Transverse colon (tissue), 4 donors: ENCODE measurements at regions not wholly inside any gene's neighbourhood (a gene's known extent, or its start where the extent isn't known, plus 50 kb on each side); places are given as distances from the start of the nearest gene placed in this dataset.

Source experiments
- DNase-seq: peaks from one replicate; pipeline ENCODE4 v3.0.0-alpha.2; 2019
- H3K27ac ChIP-seq, 4 donors: fragments of 200-600 bp; sonication (generic); 2 replicates each; pipeline ENCODE4 v1.5.1; 2016 to 2018; ENCODE audit warnings: inconsistent platforms in 4 of 4
- H3K27me3 ChIP-seq: fragments of 200-600 bp; sonication (generic); 2 replicates; pipeline ENCODE4 v1.5.1; 2017; ENCODE audit warnings: inconsistent platforms
- H3K36me3 ChIP-seq, 4 donors: fragments of 200-600 bp; sonication (generic); 2 replicates each; pipeline ENCODE4 v1.5.1; 2017 to 2019; ENCODE audit warnings: inconsistent platforms in 4 of 4
- H3K4me1 ChIP-seq, 4 donors: fragments of 200-600 bp; sonication (generic); 2 replicates each; pipeline ENCODE4 v1.5.1; 2017 to 2020; ENCODE audit warnings: inconsistent platforms in 4 of 4
- H3K4me3 ChIP-seq, 4 donors: fragments of 200-600 bp; sonication (generic); 1 replicate in 1 of 4; 2 replicates in 3 of 4; pipeline versions ENCODE4 v1.5.1 to v1.6.1; 2017 to 2019; ENCODE audit warnings: inconsistent platforms in 4 of 4
- H3K9me3 ChIP-seq, 2 donors: fragments of 200-600 bp; sonication (generic); 2 replicates each; pipeline ENCODE4 v1.5.1; 2017 to 2019; ENCODE audit warnings: inconsistent platforms in 2 of 2
- EP300 ChIP-seq: sonication (generic); formaldehyde crosslinking; IDR thresholded peaks from one replicate; pipeline ENCODE4 v1.6.1; 2017; ENCODE audit warnings: antibody characterized with exemption, low read depth
- POLR2A ChIP-seq: fragments of 450-650 bp; IDR thresholded peaks from one replicate; pipeline ENCODE4 v1.6.1; 2016; ENCODE audit warnings: antibody characterized with exemption, mild to moderate bottlenecking, moderate library complexity
- POLR2AphosphoS5 ChIP-seq, 3 donors: sonication (generic); formaldehyde crosslinking; IDR thresholded peaks; one replicate each; pipeline ENCODE4 v1.6.1; 2016; ENCODE audit warnings: antibody characterized with exemption in 3 of 3
- WGBS, 2 donors: methylation state at CpG; one replicate each; pipeline ENCODE4 v1.1.5; 2018; ENCODE audit warnings: low coverage in 1 of 2; 5-methylcytosine and 5-hydroxymethylcytosine counted together
- in situ Hi-C, 4 donors: fragments of 200-750 bp; cut with MboI; loops; one replicate each; pipeline versions ENCODE4 v1.15.0 to v1.15.1; 2017; ENCODE audit warnings: low sequenced_read_pairs in 3 of 4, low pct_ligation_motif_present in 1 of 4, low pct_unique_long_range_greater_than_20kb in 1 of 4
- intact Hi-C: fragments of 100-400 bp; cut with DNase I; formaldehyde crosslinking; loops from one replicate; pipeline ENCODE4 v1.15.1; 2023; ENCODE audit warnings: low total_unique reads
- TF ChIP-seq, protein P1 (sequence below), 5 experiments: fragments of 200-600 bp in 3 of 5; fragments of 450-650 bp in 2 of 5; sonication (generic) in 3 of 5; IDR thresholded peaks; 1 replicate in 2 of 5; 2 replicates in 3 of 5; pipeline ENCODE4 v1.5.1; 2016 to 2017; ENCODE audit warnings: antibody characterized with exemption in 5 of 5, inconsistent platforms in 3 of 5, mild to moderate bottlenecking in 2 of 5, moderate library complexity in 1 of 5

GRCh38 chr15:77823736-77824135 is 191.0 kb upstream of the LINGO1 start:
- H3K27me3 ChIP-seq: peaks cover 42% of the 10 kb centered on the region
- DNase-seq: no peak
- H3K27ac ChIP-seq: no peak overlapping the region
- no peak overlapping the region for H3K4me3 ChIP-seq
- H3K36me3 ChIP-seq: no peaks in the 10 kb centered on the region
- H3K4me1 ChIP-seq: peaks cover 0 to 14% (median 9%) of the 10 kb centered on the region in 4 donors
- no peak for TF ChIP-seq EP300
- no peak for TF ChIP-seq POLR2A
- no peak for TF ChIP-seq POLR2AphosphoS5 (IDR thresholded peaks at IDR 0.05)
- TF ChIP-seq, protein P1, sequence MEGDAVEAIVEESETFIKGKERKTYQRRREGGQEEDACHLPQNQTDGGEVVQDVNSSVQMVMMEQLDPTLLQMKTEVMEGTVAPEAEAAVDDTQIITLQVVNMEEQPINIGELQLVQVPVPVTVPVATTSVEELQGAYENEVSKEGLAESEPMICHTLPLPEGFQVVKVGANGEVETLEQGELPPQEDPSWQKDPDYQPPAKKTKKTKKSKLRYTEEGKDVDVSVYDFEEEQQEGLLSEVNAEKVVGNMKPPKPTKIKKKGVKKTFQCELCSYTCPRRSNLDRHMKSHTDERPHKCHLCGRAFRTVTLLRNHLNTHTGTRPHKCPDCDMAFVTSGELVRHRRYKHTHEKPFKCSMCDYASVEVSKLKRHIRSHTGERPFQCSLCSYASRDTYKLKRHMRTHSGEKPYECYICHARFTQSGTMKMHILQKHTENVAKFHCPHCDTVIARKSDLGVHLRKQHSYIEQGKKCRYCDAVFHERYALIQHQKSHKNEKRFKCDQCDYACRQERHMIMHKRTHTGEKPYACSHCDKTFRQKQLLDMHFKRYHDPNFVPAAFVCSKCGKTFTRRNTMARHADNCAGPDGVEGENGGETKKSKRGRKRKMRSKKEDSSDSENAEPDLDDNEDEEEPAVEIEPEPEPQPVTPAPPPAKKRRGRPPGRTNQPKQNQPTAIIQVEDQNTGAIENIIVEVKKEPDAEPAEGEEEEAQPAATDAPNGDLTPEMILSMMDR (IDR thresholded peaks at IDR 0.05): no peak
- no peaks in the 10 kb centered on the region for H3K9me3 ChIP-seq
- intact Hi-C loops (no loop called here), in situ Hi-C loops (loop anchor here in 2 of 4 donors (25.0 kb wide), 1 partner anchor 186 kb away; the partner anchor contains the start of gene LINGO1 (in 2 of the 2))
- WGBS, 2 donors: 83% methylated on average over 4 of the region's 4 CpGs; no CpG with 5 or more reads in 1 of the 2 donors

GRCh38 chr15:77822631-77823230 is 190.0 kb upstream of the LINGO1 start:
- Histone ChIP-seq H3K27me3 (peaks cover 52% of the 10 kb centered on the region), H3K4me3 (no peak overlapping the region), H3K27ac (no peak overlapping the region), H3K36me3 (no peaks in the 10 kb centered on the region), H3K4me1 (peaks cover 0 to 18% (median 13%) of the 10 kb centered on the region in 4 donors), H3K9me3 (no peaks in the 10 kb centered on the region)
- in situ Hi-C loops (loop anchor here in 2 of 4 donors (25.0 kb wide), 1 partner anchor 185 kb away; the partner anchor contains the start of gene LINGO1 (in 2 of the 2)), intact Hi-C loops (no loop called here)
- no peak for TF ChIP-seq POLR2AphosphoS5 (IDR thresholded peaks at IDR 0.05)
- no peak for TF ChIP-seq EP300
- TF ChIP-seq, protein P1 (IDR thresholded peaks at IDR 0.05): no peak
- no peak for TF ChIP-seq POLR2A
- WGBS, 2 donors: 66 to 89% methylated on average over 4 to 7 of the region's 7 CpGs
- DNase-seq: no peak

DNA sequence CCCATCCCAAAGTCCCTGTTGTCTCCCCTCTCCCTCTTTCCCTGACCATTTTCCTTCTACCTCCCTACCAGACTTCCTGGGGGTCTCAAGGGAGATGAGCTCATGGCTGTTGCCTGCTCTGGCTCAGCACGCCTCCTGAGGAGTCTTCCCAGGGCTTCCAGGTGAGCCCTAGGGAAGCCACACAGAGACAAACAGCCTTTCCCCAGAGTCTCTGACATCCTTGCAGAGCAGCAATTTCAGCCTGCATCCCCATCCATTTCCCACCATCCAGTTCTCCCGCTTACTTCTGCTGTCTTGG is 189.2 kb upstream of the LINGO1 start:
- Histone ChIP-seq H3K9me3 (no peaks in the 10 kb centered on the region), H3K4me1 (peaks cover 0 to 18% (median 13%) of the 10 kb centered on the region in 4 donors), H3K36me3 (no peaks in the 10 kb centered on the region), H3K27me3 (peaks cover 60% of the 10 kb centered on the region), H3K4me3 (no peak overlapping the region), H3K27ac (no peak overlapping the region)
- no peak for DNase-seq
- in situ Hi-C loops: loop anchor here in 2 of 4 donors (25.0 kb wide), 1 partner anchor 185 kb away; the partner anchor contains the start of gene LINGO1 (in 2 of the 2)
- no peak for TF ChIP-seq POLR2AphosphoS5 (IDR thresholded peaks at IDR 0.05)
- TF ChIP-seq, protein P1 (IDR thresholded peaks at IDR 0.05): no peak
- no peak for TF ChIP-seq EP300
- TF ChIP-seq POLR2A: no peak
- intact Hi-C loops: no loop called here
- WGBS, 2 donors: 98 to 100% methylated on average over 1 to 2 of the region's 2 CpGs

DNA sequence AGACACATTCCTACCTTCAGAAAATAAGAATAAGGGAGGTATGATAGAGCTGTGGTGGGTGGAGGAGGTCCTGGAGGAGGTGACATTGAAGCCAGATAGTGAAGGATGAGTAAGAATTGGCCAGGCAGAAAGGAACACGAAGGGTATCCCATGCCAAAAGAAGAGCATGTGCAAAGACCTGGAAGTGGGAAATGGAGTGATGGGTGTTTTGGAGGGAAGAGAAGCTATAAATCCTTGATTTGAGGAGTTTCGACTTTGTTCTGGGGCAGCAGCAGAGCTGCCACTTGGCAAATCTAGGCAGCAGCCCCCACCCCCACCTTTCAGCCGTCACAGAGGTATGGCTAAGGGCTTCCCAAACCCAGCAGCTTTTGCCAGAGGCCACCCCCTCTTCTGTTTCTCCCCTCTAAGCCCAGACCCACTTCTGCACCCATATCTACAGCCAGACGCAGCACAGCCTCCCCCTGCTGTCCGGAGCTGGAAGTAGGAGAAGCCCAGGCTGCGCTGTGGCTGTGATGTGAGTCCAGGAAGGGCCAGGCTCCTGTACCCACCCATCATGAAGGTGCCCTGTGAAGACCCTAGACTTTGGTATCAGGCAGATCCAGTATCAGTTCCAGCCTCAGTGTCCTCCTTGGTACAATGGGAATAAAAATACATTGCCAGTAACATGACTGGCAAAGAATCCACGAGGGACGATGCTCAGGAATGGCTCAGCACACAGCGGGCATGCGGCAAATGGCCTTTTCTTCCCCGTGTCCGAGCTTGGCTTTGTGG is 188.7 kb upstream of the LINGO1 start:
- no peak overlapping the region for H3K27ac ChIP-seq
- TF ChIP-seq POLR2AphosphoS5 (IDR thresholded peaks at IDR 0.05) (no peak), POLR2A (no peak), EP300 (no peak)
- TF ChIP-seq, protein P1 (IDR thresholded peaks at IDR 0.05): peak; percentile 53 to 75 (median 63)
- H3K9me3 ChIP-seq: no peaks in the 10 kb centered on the region
- H3K36me3 ChIP-seq: no peaks in the 10 kb centered on the region
- H3K4me3 ChIP-seq: no peak overlapping the region
- 0 to 37% methylated on average over 1 to 12 of the region's 12 CpGs for WGBS, 2 donors
- peaks cover 65% of the 10 kb centered on the region for H3K27me3 ChIP-seq
- in situ Hi-C loops (loop anchor here in 2 of 4 donors (25.0 kb wide), 1 partner anchor 184 kb away; the partner anchor contains the start of gene LINGO1 (in 2 of the 2)), intact Hi-C loops (no loop called here)
- H3K4me1 ChIP-seq: peaks cover 0 to 18% (median 13%) of the 10 kb centered on the region in 4 donors
- peak; percentile 46 for DNase-seq
